ENCODE measurements at regions not wholly inside any gene's neighbourhood (a gene's known extent, or its start where the extent isn't known, plus 50 kb on each side); places are given as distances from the start of the nearest gene placed in this dataset.

GRCh38 chr16:9425236-9425635 is 333.8 kb downstream of the HAPSTR1 start:
- no peak for DNase-seq

- no peak for DNase-seq
Observed at GRCh38 chr16:9428355-9429005, 337.0 kb downstream of the HAPSTR1 start.

- DNase-seq = no peak
Observed at GRCh38 chr16:9429646-9430330, 338.3 kb downstream of the HAPSTR1 start.

GRCh38 chr16:9434659-9435058 is 343.2 kb downstream of the HAPSTR1 start:
- DNase-seq = no peak

- DNase-seq = no peak
Observed at GRCh38 chr16:9436175-9436574, 344.7 kb downstream of the HAPSTR1 start.

GRCh38 chr16:9437115-9437514 is 345.7 kb downstream of the HAPSTR1 start:
- no peak for DNase-seq

GRCh38 chr16:9438991-9439390 is 347.5 kb downstream of the HAPSTR1 start:
- no peak for DNase-seq

- no peak for DNase-seq
Observed at GRCh38 chr16:9441012-9441411, 349.6 kb downstream of the HAPSTR1 start.

- no peak for DNase-seq
Observed at GRCh38 chr16:9443864-9444263, 352.4 kb downstream of the HAPSTR1 start.

GRCh38 chr16:9446471-9447194 is 355.2 kb downstream of the HAPSTR1 start:
- DNase-seq = no peak

- DNase-seq = no peak
Observed at GRCh38 chr16:9447195-9447551, 355.7 kb downstream of the HAPSTR1 start.

GRCh38 chr16:9447699-9448098 is 356.3 kb downstream of the HAPSTR1 start:
- DNase-seq = no peak

GRCh38 chr16:9449597-9449996 is 358.2 kb downstream of the HAPSTR1 start:
- no peak for DNase-seq

- DNase-seq = no peak
Observed at GRCh38 chr16:9457215-9457614, 365.8 kb downstream of the HAPSTR1 start.

- no peak for DNase-seq
Observed at GRCh38 chr16:9458816-9459215, 367.4 kb downstream of the HAPSTR1 start.

GRCh38 chr16:9462984-9463383 is 371.5 kb downstream of the HAPSTR1 start:
- DNase-seq = no peak

- no peak for DNase-seq
Observed at GRCh38 chr16:9463461-9463860, 372.0 kb downstream of the HAPSTR1 start.

- no peak for DNase-seq
Observed at GRCh38 chr16:9465161-9465560, 373.7 kb downstream of the HAPSTR1 start.

GRCh38 chr16:9469512-9469911 is 378.1 kb downstream of the HAPSTR1 start:
- DNase-seq = no peak

- no peak for DNase-seq
Observed at GRCh38 chr16:9476744-9477143, 385.3 kb downstream of the HAPSTR1 start.

GRCh38 chr16:9479008-9479407 is 387.6 kb downstream of the HAPSTR1 start:
- no peak for DNase-seq

- DNase-seq = no peak
Observed at GRCh38 chr16:9480503-9480902, 389.1 kb downstream of the HAPSTR1 start.

GRCh38 chr16:9481747-9482730 is 390.6 kb downstream of the HAPSTR1 start:
- DNase-seq = no peak
